GM12878 (cell line): ENCODE measurements at regions not wholly inside any gene's neighbourhood (a gene's known extent, or its start where the extent isn't known, plus 50 kb on each side); places are given as distances from the start of the nearest gene placed in this dataset.

ENCODE experiments used
- ATAC-seq: fragments of 200-7000 bp; cut with Tn5 transposase; 3 replicates; pipeline ENCODE4 v1.9.1; 2020; ENCODE audit warnings: mild to moderate bottlenecking, moderate library complexity
- BruUV-seq: library from RNA; stranded (reverse); fragments of 400-500 nt; replicated peaks from 2 replicates; lab custom pipeline; 2021; lab: Mats Ljungman, UMichigan
- CTCF ChIA-PET: fragments of 300-600 bp; sonication (Branson Sonifier 250); formaldehyde crosslinking; extraction: SDS; loops from one replicate; lab custom pipeline; 2021; ENCODE audit warnings: inconsistent platforms; lab: Yijun Ruan, JAX
- POLR2A ChIA-PET: fragments of 350-600 bp; formaldehyde crosslinking; extraction: SDS; loops from one replicate; lab custom pipeline; 2021; ENCODE audit warnings: inconsistent platforms; lab: Charles Lee
- RAD21 ChIA-PET: fragments of 300-600 bp; sonication (Branson Sonifier 250); formaldehyde crosslinking; loops from one replicate; lab custom pipeline; 2023; ENCODE audit warnings: antibody characterized with exemption; ENCODE audit not compliant: unreplicated experiment; lab: Charles Lee
- SMC1A ChIA-PET: fragments of 300-600 bp; sonication (Branson Sonifier 250); formaldehyde crosslinking; loops from one replicate; lab custom pipeline; 2023; ENCODE audit not compliant: unreplicated experiment, uncharacterized antibody; lab: Charles Lee
- DNase-seq: peaks from one replicate; pipeline ENCODE4 v3.0.0-alpha.2; 2011; ENCODE audit warnings: low read depth, low spot score
- FAIRE-seq: peaks from 3 replicates; lab custom pipeline; 2011; peaks lifted over from hg19 to GRCh38; lab: Jason Lieb, UNC
- H2AFZ ChIP-seq: 2 replicates; pipeline ENCODE4 v1.6.0; 2011; ENCODE audit warnings: low read depth, low read length, control low read depth; ENCODE audit not compliant: control insufficient read depth
- H3K27ac ChIP-seq: 2 replicates; pipeline ENCODE4 v1.5.1; 2011; ENCODE audit warnings: control low read depth; ENCODE audit not compliant: control insufficient read depth, insufficient read depth
- H3K27me3 ChIP-seq, 2 experiments: replicated peaks in 1 of 2; 2 replicates each; pipeline versions ENCODE4 v1.6.0 to v1.6.1; 2011; ENCODE audit warnings: low read length in 1 of 2; ENCODE audit not compliant: control insufficient read depth in 2 of 2, insufficient read depth in 2 of 2
- H3K36me3 ChIP-seq, 2 experiments: 2 replicates each; pipeline ENCODE4 v1.5.1; 2011; ENCODE audit warnings: low read length in 1 of 2; ENCODE audit not compliant: control insufficient read depth in 2 of 2, insufficient read depth in 2 of 2
- H3K4me1 ChIP-seq: 2 replicates; pipeline ENCODE4 v1.6.1; 2011; ENCODE audit warnings: mild to moderate bottlenecking, low read length, moderate library complexity, mixed read lengths; ENCODE audit not compliant: control insufficient read depth, insufficient read depth
- H3K4me2 ChIP-seq: 2 replicates; pipeline ENCODE4 v1.6.0; 2011; ENCODE audit warnings: control low read depth; ENCODE audit not compliant: control insufficient read depth, insufficient read depth
- H3K4me3 ChIP-seq: fragments of 200-600 bp; sonication (generic); 2 replicates; pipeline ENCODE4 v1.5.1; 2016
- H3K79me2 ChIP-seq: 2 replicates; pipeline ENCODE4 v1.6.0; 2011; ENCODE audit warnings: low read length; ENCODE audit not compliant: control insufficient read depth, insufficient read depth
- H3K9ac ChIP-seq: 2 replicates; pipeline ENCODE4 v1.8.0; 2011; ENCODE audit warnings: low read length, control low read depth, mixed read lengths; ENCODE audit not compliant: control insufficient read depth, insufficient read depth
- H3K9me3 ChIP-seq: replicated peaks from 3 replicates; pipeline ENCODE4 v1.5.1; 2011; ENCODE audit warnings: mild to moderate bottlenecking, low read length; ENCODE audit not compliant: control insufficient read depth, insufficient read depth
- H4K20me1 ChIP-seq: 2 replicates; pipeline ENCODE4 v1.6.0; 2011; ENCODE audit not compliant: control insufficient read depth, insufficient read depth
- ATF2 ChIP-seq: IDR thresholded peaks from 2 replicates; pipeline ENCODE4 v1.6.1; 2012; ENCODE audit warnings: low read length, inconsistent platforms
- DPF2 ChIP-seq: fragments of 450-650 bp; IDR thresholded peaks from 2 replicates; pipeline ENCODE4 v1.6.1; 2017; ENCODE audit warnings: mild to moderate bottlenecking
- ETV6 ChIP-seq, 2 experiments: fragments of 450-650 bp in 1 of 2; IDR thresholded peaks in 1 of 2; conservative IDR thresholded peaks in 1 of 2; 2 replicates each; pipeline ENCODE4 v1.6.1; 2014; ENCODE audit warnings: antibody characterized with exemption in 1 of 2, borderline replicate concordance in 1 of 2, low read depth in 1 of 2, mild to moderate bottlenecking in 1 of 2, moderate library complexity in 1 of 2
- EZH2 ChIP-seq: IDR thresholded peaks from 2 replicates; pipeline ENCODE4 v1.6.1; 2012; ENCODE audit warnings: low read depth, mild to moderate bottlenecking, control low read depth, inconsistent platforms, low read length, borderline replicate concordance; ENCODE audit not compliant: control insufficient read depth
- HDAC2 ChIP-seq: fragments of 200-600 bp; sonication (generic); IDR thresholded peaks from 2 replicates; pipeline ENCODE4 v1.6.1; 2017
- IRF4 ChIP-seq: IDR thresholded peaks from 2 replicates; pipeline ENCODE4 v1.6.1; 2011; ENCODE audit warnings: low read depth, low read length
- MYC ChIP-seq: IDR thresholded peaks from 2 replicates; pipeline ENCODE4 v1.6.1; 2011; ENCODE audit warnings: mild to moderate bottlenecking, low read length, moderate library complexity, inconsistent platforms; ENCODE audit not compliant: insufficient read depth, insufficient replicate concordance, insufficient read length, severe bottlenecking
- NFXL1 ChIP-seq: fragments of 450-650 bp; IDR thresholded peaks from 2 replicates; pipeline ENCODE4 v1.6.1; 2017; ENCODE audit warnings: antibody characterized with exemption, mild to moderate bottlenecking, borderline replicate concordance
- NFYA ChIP-seq: IDR thresholded peaks from 2 replicates; pipeline ENCODE4 v1.6.1; 2011; ENCODE audit warnings: low read depth, mild to moderate bottlenecking, low read length, improper control_type of control experiment, borderline replicate concordance
- NFYB ChIP-seq: IDR thresholded peaks from 2 replicates; pipeline ENCODE4 v1.6.1; 2011; ENCODE audit warnings: low read depth, mild to moderate bottlenecking, low read length, improper control_type of control experiment, moderate library complexity; ENCODE audit not compliant: insufficient read depth
- PRDM15 ChIP-seq: fragments of 450-650 bp; formaldehyde crosslinking; IDR thresholded peaks from 2 replicates; pipeline ENCODE4 v1.4.0; 2020; ENCODE audit warnings: mild to moderate bottlenecking, moderate library complexity
- SMC3 ChIP-seq: IDR thresholded peaks from 2 replicates; pipeline ENCODE4 v1.6.1; 2011; ENCODE audit warnings: low read length, improper control_type of control experiment, borderline replicate concordance
- SUPT20H ChIP-seq: IDR thresholded peaks from 2 replicates; pipeline ENCODE4 v1.6.1; 2011; ENCODE audit warnings: low read depth, mild to moderate bottlenecking, low read length, moderate library complexity, borderline replicate concordance; ENCODE audit not compliant: control insufficient read depth
- ZBED1 ChIP-seq: IDR thresholded peaks from 2 replicates; pipeline ENCODE4 v1.6.1; 2016; ENCODE audit warnings: borderline replicate concordance
- ZNF217 ChIP-seq: fragments of 450-650 bp; IDR thresholded peaks from 2 replicates; pipeline ENCODE4 v1.6.1; 2017; ENCODE audit warnings: antibody characterized with exemption, mild to moderate bottlenecking
- ZNF687 ChIP-seq: fragments of 450-650 bp; IDR thresholded peaks from 2 replicates; pipeline ENCODE4 v1.6.1; 2017; ENCODE audit warnings: mild to moderate bottlenecking, moderate library complexity
- WGBS: methylation state at CpG from one replicate; pipeline ENCODE4 v1.1.6; 2016; ENCODE audit warnings: low lambda C conversion rate; ENCODE audit not compliant: insufficient replicate concordance, insufficient coverage; ENCODE audit errors: missing lambda C conversion rate; 5-methylcytosine and 5-hydroxymethylcytosine counted together
- in situ Hi-C: fragments of 300-500 bp; cut with MboI; formaldehyde crosslinking; loops from 9 replicates; pipeline ENCODE4 v1.14.3; 2018; ENCODE audit warnings: mixed read lengths
- intact Hi-C: fragments of 100-400 bp; cut with micrococcal nuclease; formaldehyde crosslinking; loops from one replicate; pipeline ENCODE4 v1.14.2; 2022; ENCODE audit not compliant: unreplicated experiment

GRCh38 chr2:6294791-6295190, 570.9 kb downstream of the CMPK2 start:
- peak; percentile 23 for FAIRE-seq
- peaks cover 7% of the 10 kb centered on the region; the same call in 1 of the 2 replicates for H3K4me1 ChIP-seq
- H3K9ac ChIP-seq, result no peak overlapping the region
- no peaks in the 10 kb centered on the region for H3K36me3 ChIP-seq
- intact Hi-C loops (no loop called here), in situ Hi-C loops (no loop called here)
- ChIA-PET POLR2A (no interaction called here), RAD21 (no interaction called here), CTCF (no interaction called here), SMC1A (interaction anchor here (0.6 to 1.1 kb wide), 2 partner anchors 19 to 38 kb away, joined by 3 to 4 read pairs; no protein-coding TSS in a partner anchor)
- no peak for DNase-seq
- no peak overlapping the region for H3K4me3 ChIP-seq
- H3K79me2 ChIP-seq, result no peaks in the 10 kb centered on the region
- ATAC-seq, result no peak
- H3K27ac ChIP-seq, result no peak overlapping the region
- no peak overlapping the region for H3K4me2 ChIP-seq
- H4K20me1 ChIP-seq, result no peaks in the 10 kb centered on the region
- BruUV-seq, result no TSS peak
- no peak overlapping the region for H2AFZ ChIP-seq
- H3K9me3 ChIP-seq, result no peaks in the 10 kb centered on the region; the same call in 2 of the 3 replicates
- 34% methylated on average over 2 of the region's 2 CpGs for WGBS
- no peaks in the 10 kb centered on the region for H3K27me3 ChIP-seq
- no peak for TF ChIP-seq IRF4
- TF ChIP-seq SUPT20H, result no peak
- no peak for TF ChIP-seq EZH2
- TF ChIP-seq NFYA, result no peak
- TF ChIP-seq ZNF217, result no peak
- no peak for TF ChIP-seq NFXL1
- no peak for TF ChIP-seq MYC
- TF ChIP-seq DPF2, result no peak
- TF ChIP-seq ETV6 (conservative IDR thresholded peaks at IDR 0.05 in 1 of 2, IDR thresholded peaks at IDR 0.05 in 1 of 2; ENCODE audit: borderline replicate concordance in 1 of 2, low read depth in 1 of 2), result no peak
- TF ChIP-seq NFYB, result no peak
- no peak for TF ChIP-seq ZNF687
- no peak for TF ChIP-seq ZBED1
- TF ChIP-seq HDAC2, result no peak
- no peak for TF ChIP-seq SMC3
- no peak for TF ChIP-seq ATF2
- no peak for TF ChIP-seq PRDM15
